Trophoblast cell (in vitro differentiated cells and primary cell): ENCODE measurements at regions not wholly inside any gene's neighbourhood (a gene's known extent, or its start where the extent isn't known, plus 50 kb on each side); places are given as distances from the start of the nearest gene placed in this dataset.

Experiments used
- DNase-seq, 2 donors: peaks; one replicate each; pipeline ENCODE4 v3.0.0-alpha.2; 2016
- H2AFZ ChIP-seq: 2 replicates; pipeline ENCODE4 v1.6.1; 2013; ENCODE audit warnings: low read length, moderate library complexity, mild to moderate bottlenecking; ENCODE audit not compliant: insufficient read depth, poor library complexity
- H2AK5ac ChIP-seq: 2 replicates; pipeline ENCODE4 v1.6.1; 2013; ENCODE audit warnings: mild to moderate bottlenecking, low read length
- H2BK120ac ChIP-seq: 2 replicates; pipeline ENCODE4 v1.6.1; 2013; ENCODE audit warnings: low read length, mild to moderate bottlenecking, moderate library complexity; ENCODE audit not compliant: insufficient read depth, poor library complexity
- H2BK12ac ChIP-seq: 2 replicates; pipeline ENCODE4 v1.6.1; 2013; ENCODE audit warnings: mild to moderate bottlenecking, low read length, moderate library complexity
- H2BK5ac ChIP-seq: 2 replicates; pipeline ENCODE4 v1.6.1; 2013; ENCODE audit warnings: low read length, low read depth, moderate library complexity, mild to moderate bottlenecking; ENCODE audit not compliant: poor library complexity
- H3K14ac ChIP-seq: 2 replicates; pipeline ENCODE4 v1.6.1; 2013; ENCODE audit warnings: mild to moderate bottlenecking, low read length
- H3K18ac ChIP-seq: 2 replicates; pipeline ENCODE4 v1.6.1; 2013; ENCODE audit warnings: mild to moderate bottlenecking, low read length
- H3K23ac ChIP-seq: 2 replicates; pipeline ENCODE4 v1.6.1; 2013; ENCODE audit warnings: low read length
- H3K27ac ChIP-seq: 2 replicates; pipeline ENCODE4 v1.5.1; 2013; ENCODE audit warnings: low read depth, mild to moderate bottlenecking, inconsistent platforms, low read length, moderate library complexity
- H3K27me3 ChIP-seq: 2 replicates; pipeline ENCODE4 v1.6.1; 2013; ENCODE audit warnings: inconsistent platforms, mild to moderate bottlenecking, low read length, moderate library complexity; ENCODE audit not compliant: insufficient read depth
- H3K36me3 ChIP-seq, 2 experiments: 1 replicate in 1 of 2; 2 replicates in 1 of 2; pipeline ENCODE4 v1.6.1; 2013; ENCODE audit warnings: low read length in 2 of 2, mild to moderate bottlenecking in 2 of 2, moderate library complexity in 1 of 2; ENCODE audit not compliant: insufficient read depth in 2 of 2, control insufficient read depth in 1 of 2
- H3K4ac ChIP-seq: 2 replicates; pipeline ENCODE4 v1.6.1; 2013; ENCODE audit warnings: low read depth, mild to moderate bottlenecking, low read length, moderate library complexity
- H3K4me1 ChIP-seq, 2 experiments: 1 replicate in 1 of 2; 2 replicates in 1 of 2; pipeline ENCODE4 v1.6.1; 2013; ENCODE audit warnings: low read length in 2 of 2, mild to moderate bottlenecking in 2 of 2, moderate library complexity in 1 of 2; ENCODE audit not compliant: insufficient read depth in 2 of 2, control insufficient read depth in 1 of 2
- H3K4me2 ChIP-seq: 2 replicates; pipeline ENCODE4 v1.6.1; 2013; ENCODE audit warnings: inconsistent platforms, mild to moderate bottlenecking, low read length, moderate library complexity
- H3K4me3 ChIP-seq: 2 replicates; pipeline ENCODE4 v1.5.1; 2013; ENCODE audit warnings: mild to moderate bottlenecking, low read depth, low read length, inconsistent platforms
- H3K79me1 ChIP-seq: one replicate; pipeline ENCODE4 v1.6.1; 2013; ENCODE audit warnings: low read length
- H3K79me2 ChIP-seq: 2 replicates; pipeline ENCODE4 v1.6.1; 2013; ENCODE audit warnings: low read length, mild to moderate bottlenecking; ENCODE audit not compliant: control insufficient read depth, insufficient read depth, poor library complexity
- H3K9ac ChIP-seq: 2 replicates; pipeline ENCODE4 v1.6.1; 2013; ENCODE audit warnings: mild to moderate bottlenecking, low read length
- H3K9me3 ChIP-seq: 2 replicates; pipeline ENCODE4 v1.6.1; 2013; ENCODE audit warnings: low read depth, mild to moderate bottlenecking, control low read depth, inconsistent platforms, low read length; ENCODE audit not compliant: insufficient read depth
- H4K12ac ChIP-seq: 2 replicates; pipeline ENCODE4 v1.6.1; 2013; ENCODE audit warnings: low read depth, mild to moderate bottlenecking, low read length, moderate library complexity
- H4K8ac ChIP-seq: 2 replicates; pipeline ENCODE4 v1.6.1; 2013; ENCODE audit warnings: low read depth, mild to moderate bottlenecking, low read length, moderate library complexity
- H4K91ac ChIP-seq: one replicate; pipeline ENCODE4 v1.6.1; 2013; ENCODE audit warnings: low read depth, mild to moderate bottlenecking, low read length, moderate library complexity
- WGBS: extraction: QIAGEN DNeasy Blood & Tissue Kit; methylation state at CpG from one replicate; pipeline ENCODE4 v1.1.7; 2013; ENCODE audit warnings: missing lambda C conversion rate; ENCODE audit not compliant: insufficient read length, insufficient coverage; ENCODE audit errors: extremely low coverage; 5-methylcytosine and 5-hydroxymethylcytosine counted together

GRCh38 chr12:19003987-19004619, 125.4 kb upstream of the PLEKHA5 start:
- Histone ChIP-seq H3K4me3 (no peak overlapping the region), H4K91ac (no peak overlapping the region), H2BK120ac (no peak overlapping the region), H3K14ac (no peak overlapping the region), H3K4ac (no peak overlapping the region), H2AFZ (no peak overlapping the region), H3K27ac (no peak overlapping the region), H2BK5ac (no peak overlapping the region), H2AK5ac (no peak overlapping the region), H3K18ac (no peak overlapping the region), H3K4me2 (no peak overlapping the region), H3K9ac (no peak overlapping the region), H3K9me3 (no peaks in the 10 kb centered on the region), H3K4me1 (no peaks in the 10 kb centered on the region), H4K12ac (no peak overlapping the region), H2BK12ac (no peak overlapping the region), H3K27me3 (no peaks in the 10 kb centered on the region), H3K36me3 (no peaks in the 10 kb centered on the region), H4K8ac (no peak overlapping the region), H3K23ac (no peak overlapping the region), H3K79me2 (no peaks in the 10 kb centered on the region), H3K79me1 (peaks cover 3% of the 10 kb centered on the region)
- DNase-seq = no peak
- WGBS = no CpG with 5 or more reads among the region's 4 CpGs

- H3K18ac ChIP-seq = no peak overlapping the region
- H3K9ac ChIP-seq = no peak overlapping the region
- no peak for DNase-seq
- H3K27me3 ChIP-seq = no peaks in the 10 kb centered on the region
- no peak overlapping the region for H4K91ac ChIP-seq
- no peaks in the 10 kb centered on the region for H3K9me3 ChIP-seq
- no peak overlapping the region for H3K4me3 ChIP-seq
- H3K14ac ChIP-seq = no peak overlapping the region
- no peak overlapping the region for H3K4ac ChIP-seq
- H3K27ac ChIP-seq = no peak overlapping the region
- H3K4me2 ChIP-seq = no peak overlapping the region
- no peaks in the 10 kb centered on the region for H3K36me3 ChIP-seq
- no peak overlapping the region for H2AFZ ChIP-seq
- no peak overlapping the region for H2BK12ac ChIP-seq
- no peak overlapping the region for H4K12ac ChIP-seq
- no peak overlapping the region for H2AK5ac ChIP-seq
- no peaks in the 10 kb centered on the region for H3K79me1 ChIP-seq
- H3K4me1 ChIP-seq = no peaks in the 10 kb centered on the region
- H2BK5ac ChIP-seq = no peak overlapping the region
- H4K8ac ChIP-seq = no peak overlapping the region
- no peak overlapping the region for H2BK120ac ChIP-seq
- WGBS = no CpG with 5 or more reads among the region's 4 CpGs
- H3K79me2 ChIP-seq = no peaks in the 10 kb centered on the region
- H3K23ac ChIP-seq = no peak overlapping the region
These were observed 124.2 kb upstream of the PLEKHA5 start for GRCh38 chr12:19005257-19005801.

- Histone ChIP-seq H3K9ac (no peak overlapping the region), H3K27me3 (no peaks in the 10 kb centered on the region), H3K4me3 (no peak overlapping the region), H3K79me1 (no peaks in the 10 kb centered on the region), H2BK12ac (no peak overlapping the region), H3K79me2 (no peaks in the 10 kb centered on the region), H3K18ac (no peak overlapping the region), H3K4ac (no peak overlapping the region), H4K91ac (no peak overlapping the region), H3K36me3 (no peaks in the 10 kb centered on the region), H2AK5ac (no peak overlapping the region), H4K12ac (no peak overlapping the region), H2AFZ (no peak overlapping the region), H3K9me3 (no peaks in the 10 kb centered on the region), H3K23ac (no peak overlapping the region), H3K4me1 (no peaks in the 10 kb centered on the region), H3K4me2 (no peak overlapping the region), H2BK5ac (no peak overlapping the region), H2BK120ac (no peak overlapping the region), H4K8ac (no peak overlapping the region), H3K14ac (no peak overlapping the region), H3K27ac (no peak overlapping the region)
- no CpG with 5 or more reads among the region's 1 CpG for WGBS
- DNase-seq = no peak
These were observed 122.9 kb upstream of the PLEKHA5 start for GRCh38 chr12:19006626-19007137.

- Histone ChIP-seq H3K79me2 (no peaks in the 10 kb centered on the region), H3K36me3 (no peaks in the 10 kb centered on the region), H2AFZ (no peak overlapping the region), H2AK5ac (no peak overlapping the region), H3K9ac (no peak overlapping the region), H3K27me3 (no peaks in the 10 kb centered on the region), H4K91ac (no peak overlapping the region), H4K8ac (no peak overlapping the region), H3K4me2 (no peak overlapping the region), H3K27ac (no peak overlapping the region), H3K23ac (no peak overlapping the region), H3K79me1 (no peaks in the 10 kb centered on the region), H3K14ac (no peak overlapping the region), H3K4me3 (no peak overlapping the region), H3K4me1 (no peaks in the 10 kb centered on the region), H3K18ac (no peak overlapping the region), H2BK12ac (no peak overlapping the region), H2BK120ac (no peak overlapping the region), H2BK5ac (no peak overlapping the region), H4K12ac (no peak overlapping the region), H3K4ac (no peak overlapping the region), H3K9me3 (no peaks in the 10 kb centered on the region)
- WGBS = no CpG with 5 or more reads among the region's 2 CpGs
- DNase-seq = no peak
These were observed 121.4 kb upstream of the PLEKHA5 start for GRCh38 chr12:19008102-19008501.
